A549 (cell line): ENCODE measurements at regions not wholly inside any gene's neighbourhood (a gene's known extent, or its start where the extent isn't known, plus 50 kb on each side); places are given as distances from the start of the nearest gene placed in this dataset.

Experiments used
- EP300 ChIP-seq, 2 experiments: fragments of >200 bp; sonication (Bioruptor Twin); formaldehyde crosslinking; IDR thresholded peaks; 2 replicates in 1 of 2; 3 replicates in 1 of 2; pipeline ENCODE4 v1.6.1; 2016 to 2017
- MYC ChIP-seq: IDR thresholded peaks from 2 replicates; pipeline ENCODE4 v1.6.1; 2012; ENCODE audit warnings: mild to moderate bottlenecking, inconsistent platforms, low read length, improper control_type of control experiment, borderline replicate concordance
- POLR2A ChIP-seq: IDR thresholded peaks from 2 replicates; pipeline ENCODE4 v1.6.1; 2012; ENCODE audit warnings: mild to moderate bottlenecking, low read length
- RCOR1 ChIP-seq: fragments of 150-350 bp; IDR thresholded peaks from 2 replicates; pipeline ENCODE4 v1.6.1; 2014; ENCODE audit warnings: antibody characterized with exemption, low read length, low read depth
- SMC3 ChIP-seq: fragments of >200 bp; sonication (Bioruptor Twin); formaldehyde crosslinking; IDR thresholded peaks from 3 replicates; pipeline ENCODE4 v1.6.1; 2018; ENCODE audit warnings: inconsistent platforms
- TF ChIP-seq, protein P1 (sequence below): fragments of >200 bp; sonication (Bioruptor Twin); formaldehyde crosslinking; IDR thresholded peaks from 3 replicates; pipeline ENCODE4 v1.5.1; 2016

DNA sequence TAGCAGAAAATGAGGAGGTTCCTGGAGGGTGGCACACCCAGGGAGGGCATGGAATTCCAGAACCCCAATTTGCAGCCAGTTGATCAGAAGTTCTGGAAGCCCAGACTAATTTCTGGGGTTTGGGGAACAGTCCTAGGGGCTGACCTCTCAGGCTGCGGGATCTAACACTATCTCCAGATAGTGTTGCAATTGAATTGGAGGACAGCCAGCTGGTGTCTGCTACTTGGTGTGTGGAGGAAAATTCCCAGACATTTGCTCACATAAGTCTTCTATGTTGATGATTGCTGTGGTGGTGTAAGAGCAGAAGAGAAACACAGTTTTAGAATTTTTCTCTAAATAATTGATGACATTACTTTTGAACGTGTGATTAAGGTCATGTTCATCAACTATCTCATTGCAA lies 154.3 kb upstream of the RNPC3 start:
- TF ChIP-seq, protein P1, sequence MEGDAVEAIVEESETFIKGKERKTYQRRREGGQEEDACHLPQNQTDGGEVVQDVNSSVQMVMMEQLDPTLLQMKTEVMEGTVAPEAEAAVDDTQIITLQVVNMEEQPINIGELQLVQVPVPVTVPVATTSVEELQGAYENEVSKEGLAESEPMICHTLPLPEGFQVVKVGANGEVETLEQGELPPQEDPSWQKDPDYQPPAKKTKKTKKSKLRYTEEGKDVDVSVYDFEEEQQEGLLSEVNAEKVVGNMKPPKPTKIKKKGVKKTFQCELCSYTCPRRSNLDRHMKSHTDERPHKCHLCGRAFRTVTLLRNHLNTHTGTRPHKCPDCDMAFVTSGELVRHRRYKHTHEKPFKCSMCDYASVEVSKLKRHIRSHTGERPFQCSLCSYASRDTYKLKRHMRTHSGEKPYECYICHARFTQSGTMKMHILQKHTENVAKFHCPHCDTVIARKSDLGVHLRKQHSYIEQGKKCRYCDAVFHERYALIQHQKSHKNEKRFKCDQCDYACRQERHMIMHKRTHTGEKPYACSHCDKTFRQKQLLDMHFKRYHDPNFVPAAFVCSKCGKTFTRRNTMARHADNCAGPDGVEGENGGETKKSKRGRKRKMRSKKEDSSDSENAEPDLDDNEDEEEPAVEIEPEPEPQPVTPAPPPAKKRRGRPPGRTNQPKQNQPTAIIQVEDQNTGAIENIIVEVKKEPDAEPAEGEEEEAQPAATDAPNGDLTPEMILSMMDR = no peak
- TF ChIP-seq POLR2A (no peak), MYC (no peak), EP300 (IDR thresholded peaks at IDR 0.05) (no peak), RCOR1 (no peak), SMC3 (no peak)
